ENCODE measurements at regions not wholly inside any gene's neighbourhood (a gene's known extent, or its start where the extent isn't known, plus 50 kb on each side); places are given as distances from the start of the nearest gene placed in this dataset.

DNA sequence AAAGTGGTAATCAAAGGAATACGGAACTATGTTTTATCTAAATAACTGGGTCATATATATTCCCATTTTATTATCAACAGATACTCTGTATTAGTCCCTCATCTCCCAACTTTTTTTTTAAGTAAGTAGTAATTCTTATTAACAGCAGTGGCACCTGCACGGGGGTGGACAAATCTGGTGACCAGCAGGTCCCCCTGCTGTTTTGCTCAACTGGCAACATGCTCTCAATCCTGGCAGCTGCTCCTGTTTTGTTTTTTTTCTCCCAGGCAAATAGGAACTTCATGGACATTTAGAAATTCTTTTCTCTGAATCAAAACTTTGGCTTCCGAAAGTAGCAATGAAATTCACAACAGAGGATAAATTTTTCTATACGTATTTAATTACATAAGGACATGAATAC lies 193.5 kb downstream of the SS18 start:
- TF ChIP-seq, protein P1, sequence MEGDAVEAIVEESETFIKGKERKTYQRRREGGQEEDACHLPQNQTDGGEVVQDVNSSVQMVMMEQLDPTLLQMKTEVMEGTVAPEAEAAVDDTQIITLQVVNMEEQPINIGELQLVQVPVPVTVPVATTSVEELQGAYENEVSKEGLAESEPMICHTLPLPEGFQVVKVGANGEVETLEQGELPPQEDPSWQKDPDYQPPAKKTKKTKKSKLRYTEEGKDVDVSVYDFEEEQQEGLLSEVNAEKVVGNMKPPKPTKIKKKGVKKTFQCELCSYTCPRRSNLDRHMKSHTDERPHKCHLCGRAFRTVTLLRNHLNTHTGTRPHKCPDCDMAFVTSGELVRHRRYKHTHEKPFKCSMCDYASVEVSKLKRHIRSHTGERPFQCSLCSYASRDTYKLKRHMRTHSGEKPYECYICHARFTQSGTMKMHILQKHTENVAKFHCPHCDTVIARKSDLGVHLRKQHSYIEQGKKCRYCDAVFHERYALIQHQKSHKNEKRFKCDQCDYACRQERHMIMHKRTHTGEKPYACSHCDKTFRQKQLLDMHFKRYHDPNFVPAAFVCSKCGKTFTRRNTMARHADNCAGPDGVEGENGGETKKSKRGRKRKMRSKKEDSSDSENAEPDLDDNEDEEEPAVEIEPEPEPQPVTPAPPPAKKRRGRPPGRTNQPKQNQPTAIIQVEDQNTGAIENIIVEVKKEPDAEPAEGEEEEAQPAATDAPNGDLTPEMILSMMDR (conservative IDR thresholded peaks at IDR 0.05; ENCODE audit: low read depth, low read length) = no peak
- TF ChIP-seq POLR2A (IDR thresholded peaks at IDR 0.05; ENCODE audit: low read depth, low read length) (no peak), MXI1 (IDR thresholded peaks at IDR 0.05; ENCODE audit: borderline replicate concordance, low read depth, low read length) (no peak), RAD21 (IDR thresholded peaks at IDR 0.05; ENCODE audit: low read length) (no peak), RFX5 (IDR thresholded peaks at IDR 0.05; ENCODE audit: low read depth, low read length) (no peak), CEBPB (IDR thresholded peaks at IDR 0.05; ENCODE audit: low read depth, low read length) (no peak), MAFK (IDR thresholded peaks at IDR 0.05; ENCODE audit: low read depth, low read length) (no peak), NFE2L2 (IDR thresholded peaks at IDR 0.05; ENCODE audit: low read depth, low read length) (no peak)
- TF ChIP-seq, protein P2, sequence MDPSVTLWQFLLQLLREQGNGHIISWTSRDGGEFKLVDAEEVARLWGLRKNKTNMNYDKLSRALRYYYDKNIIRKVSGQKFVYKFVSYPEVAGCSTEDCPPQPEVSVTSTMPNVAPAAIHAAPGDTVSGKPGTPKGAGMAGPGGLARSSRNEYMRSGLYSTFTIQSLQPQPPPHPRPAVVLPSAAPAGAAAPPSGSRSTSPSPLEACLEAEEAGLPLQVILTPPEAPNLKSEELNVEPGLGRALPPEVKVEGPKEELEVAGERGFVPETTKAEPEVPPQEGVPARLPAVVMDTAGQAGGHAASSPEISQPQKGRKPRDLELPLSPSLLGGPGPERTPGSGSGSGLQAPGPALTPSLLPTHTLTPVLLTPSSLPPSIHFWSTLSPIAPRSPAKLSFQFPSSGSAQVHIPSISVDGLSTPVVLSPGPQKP (IDR thresholded peaks at IDR 0.05; ENCODE audit: borderline replicate concordance, low read depth, low read length) = no peak

All from IMR-90 (cell line).